ENCODE measurements at regions not wholly inside any gene's neighbourhood (a gene's known extent, or its start where the extent isn't known, plus 50 kb on each side); places are given as distances from the start of the nearest gene placed in this dataset.

GRCh38 chr14:58780185-58780584 is 142.4 kb downstream of the DACT1 start:
- no TSS peak for BruUV-seq (replicated peaks)
- no peaks in the 10 kb centered on the region for H4K20me1 ChIP-seq (replicated peaks; ENCODE audit: control insufficient read depth, extremely low read depth, insufficient read depth, low read length)
- no peaks in the 10 kb centered on the region for H3K79me2 ChIP-seq (ENCODE audit: control insufficient read depth, insufficient read depth, low read length)
- POLR2A ChIA-PET = no interaction called here
- H3K9me1 ChIP-seq (replicated peaks; ENCODE audit: control insufficient read depth, extremely low read depth, insufficient read depth, low read length) = no peaks in the 10 kb centered on the region
- H3K27ac ChIP-seq (ENCODE audit: insufficient read depth, low read depth, low read length) = no peak overlapping the region
- FAIRE-seq (no peak), DNase-seq (ENCODE audit: low read depth, low spot score) (no peak)
- dilution Hi-C loops (cut with MboI; ENCODE audit: extremely low pct_ligation_motif_present, low sequenced_read_pairs) (no loop called here), intact Hi-C loops (cut with micrococcal nuclease) (no loop called here)
- CTCF ChIA-PET = no interaction called here
- H3K4me1 ChIP-seq (ENCODE audit: control insufficient read depth, extremely low read depth, insufficient read depth, low read length) = no peaks in the 10 kb centered on the region
- H2AFZ ChIP-seq (ENCODE audit: low read depth, low read length) = no peak overlapping the region
- H3K4me2 ChIP-seq (ENCODE audit: insufficient read depth, low read length) = no peak overlapping the region
- no peak overlapping the region for H3K4me3 ChIP-seq (replicated peaks in 1 of 3; ENCODE audit: insufficient read depth in 1 of 3, low read depth in 1 of 3, low read length in 3 of 3)
- no peaks in the 10 kb centered on the region for H3K9me3 ChIP-seq (replicated peaks; ENCODE audit: control insufficient read depth, insufficient read depth, low read length)
- H3K27me3 ChIP-seq (ENCODE audit: control insufficient read depth in 2 of 2, insufficient read depth in 2 of 2, low read length in 2 of 2) = no peaks in the 10 kb centered on the region
- H3K9ac ChIP-seq (replicated peaks; ENCODE audit: extremely low read depth, insufficient read depth, low read length) = no peak overlapping the region
- no peaks in the 10 kb centered on the region for H3K36me3 ChIP-seq (ENCODE audit: control insufficient read depth in 2 of 2, extremely low read depth in 1 of 2, insufficient read depth in 2 of 2, low read length in 2 of 2)
- TF ChIP-seq, protein P1, sequence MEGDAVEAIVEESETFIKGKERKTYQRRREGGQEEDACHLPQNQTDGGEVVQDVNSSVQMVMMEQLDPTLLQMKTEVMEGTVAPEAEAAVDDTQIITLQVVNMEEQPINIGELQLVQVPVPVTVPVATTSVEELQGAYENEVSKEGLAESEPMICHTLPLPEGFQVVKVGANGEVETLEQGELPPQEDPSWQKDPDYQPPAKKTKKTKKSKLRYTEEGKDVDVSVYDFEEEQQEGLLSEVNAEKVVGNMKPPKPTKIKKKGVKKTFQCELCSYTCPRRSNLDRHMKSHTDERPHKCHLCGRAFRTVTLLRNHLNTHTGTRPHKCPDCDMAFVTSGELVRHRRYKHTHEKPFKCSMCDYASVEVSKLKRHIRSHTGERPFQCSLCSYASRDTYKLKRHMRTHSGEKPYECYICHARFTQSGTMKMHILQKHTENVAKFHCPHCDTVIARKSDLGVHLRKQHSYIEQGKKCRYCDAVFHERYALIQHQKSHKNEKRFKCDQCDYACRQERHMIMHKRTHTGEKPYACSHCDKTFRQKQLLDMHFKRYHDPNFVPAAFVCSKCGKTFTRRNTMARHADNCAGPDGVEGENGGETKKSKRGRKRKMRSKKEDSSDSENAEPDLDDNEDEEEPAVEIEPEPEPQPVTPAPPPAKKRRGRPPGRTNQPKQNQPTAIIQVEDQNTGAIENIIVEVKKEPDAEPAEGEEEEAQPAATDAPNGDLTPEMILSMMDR (IDR thresholded peaks at IDR 0.05; ENCODE audit: extremely low read depth in 1 of 2, insufficient read depth in 1 of 2, low read depth in 1 of 2, low read length in 2 of 2) = no peak
- TF ChIP-seq FOS (IDR thresholded peaks at IDR 0.05; ENCODE audit: borderline replicate concordance, insufficient read depth, low read length) (no peak), MAX (IDR thresholded peaks at IDR 0.05; ENCODE audit: insufficient read depth, insufficient read length) (no peak), POLR2AphosphoS5 (IDR thresholded peaks at IDR 0.05; ENCODE audit: insufficient read depth, low read depth, low read length) (no peak), POLR2A (IDR thresholded peaks at IDR 0.05; ENCODE audit: low read depth, low read length) (no peak), MYC (IDR thresholded peaks at IDR 0.05; ENCODE audit: low read depth, low read length) (no peak), EZH2 (IDR thresholded peaks at IDR 0.05; ENCODE audit: borderline replicate concordance, low read depth, low read length, severe bottlenecking) (no peak), GATA2 (IDR thresholded peaks at IDR 0.05; ENCODE audit: insufficient read depth, insufficient read length, low read depth, low read length) (no peak), JUN (IDR thresholded peaks at IDR 0.05; ENCODE audit: borderline replicate concordance, insufficient read depth, insufficient read length, low read depth) (no peak)
